ENCODE measurements at regions not wholly inside any gene's neighbourhood (a gene's known extent, or its start where the extent isn't known, plus 50 kb on each side); places are given as distances from the start of the nearest gene placed in this dataset.
"Not testable (repeated sequence)": the region's sequence is repeated elsewhere in the genome, so short reads cannot be mapped to it uniquely, and the experiment has no call there.

GRCh38 chr17:79555543-79555942, 55.3 kb downstream of the RBFOX3 start:
- TF ChIP-seq CTCF (IDR thresholded peaks at IDR 0.05; ENCODE audit: low read depth, low read length): no peak
- no peak for TF ChIP-seq POLR2A (IDR thresholded peaks at IDR 0.05; ENCODE audit: extremely low read depth, insufficient read length)
- no peak for TF ChIP-seq MAX (IDR thresholded peaks at IDR 0.05; ENCODE audit: low read depth, low read length)
- TF ChIP-seq MYC (IDR thresholded peaks at IDR 0.05; ENCODE audit: low read depth, low read length): no peak
- no peak overlapping the region for H3K4me3 ChIP-seq (ENCODE audit: low read depth, low read length)
- no peak for DNase-seq (ENCODE audit: low read depth)

GRCh38 chr17:79554346-79554745, 56.5 kb downstream of the RBFOX3 start:
- DNase-seq (ENCODE audit: low read depth); H3K4me3 ChIP-seq (ENCODE audit: low read depth, low read length): not testable (repeated sequence)

- DNase-seq (ENCODE audit: low read depth): no peak
- TF ChIP-seq MAX (IDR thresholded peaks at IDR 0.05; ENCODE audit: low read depth, low read length) (no peak), POLR2A (IDR thresholded peaks at IDR 0.05; ENCODE audit: extremely low read depth, insufficient read length) (no peak), CTCF (IDR thresholded peaks at IDR 0.05; ENCODE audit: low read depth, low read length) (no peak), MYC (IDR thresholded peaks at IDR 0.05; ENCODE audit: low read depth, low read length) (no peak)
- H3K4me3 ChIP-seq (ENCODE audit: low read depth, low read length): no peak overlapping the region
Observed at GRCh38 chr17:79552824-79553223, 58.0 kb downstream of the RBFOX3 start.

GRCh38 chr17:79552405-79552804, 58.4 kb downstream of the RBFOX3 start:
- H3K4me3 ChIP-seq (ENCODE audit: low read depth, low read length): no peak overlapping the region
- no peak for TF ChIP-seq MYC (IDR thresholded peaks at IDR 0.05; ENCODE audit: low read depth, low read length)
- no peak for TF ChIP-seq POLR2A (IDR thresholded peaks at IDR 0.05; ENCODE audit: extremely low read depth, insufficient read length)
- TF ChIP-seq CTCF (IDR thresholded peaks at IDR 0.05; ENCODE audit: low read depth, low read length): no peak
- no peak for TF ChIP-seq MAX (IDR thresholded peaks at IDR 0.05; ENCODE audit: low read depth, low read length)

GRCh38 chr17:79549141-79549915, 61.5 kb downstream of the RBFOX3 start:
- DNase-seq (ENCODE audit: low read depth): no peak
- TF ChIP-seq MAX (IDR thresholded peaks at IDR 0.05; ENCODE audit: low read depth, low read length): no peak
- TF ChIP-seq CTCF (IDR thresholded peaks at IDR 0.05; ENCODE audit: low read depth, low read length): no peak
- TF ChIP-seq MYC (IDR thresholded peaks at IDR 0.05; ENCODE audit: low read depth, low read length): no peak
- no peak for TF ChIP-seq POLR2A (IDR thresholded peaks at IDR 0.05; ENCODE audit: extremely low read depth, insufficient read length)
- no peak overlapping the region for H3K4me3 ChIP-seq (ENCODE audit: low read depth, low read length)

More at GRCh38 chr17:79552405-79552804, 58.4 kb downstream of the RBFOX3 start:
- no peak for DNase-seq (ENCODE audit: low read depth)

- DNase-seq (ENCODE audit: low read depth): no peak
- no peak for TF ChIP-seq POLR2A (IDR thresholded peaks at IDR 0.05; ENCODE audit: extremely low read depth, insufficient read length)
- TF ChIP-seq MYC (IDR thresholded peaks at IDR 0.05; ENCODE audit: low read depth, low read length): no peak
- no peak for TF ChIP-seq MAX (IDR thresholded peaks at IDR 0.05; ENCODE audit: low read depth, low read length)
- TF ChIP-seq CTCF (IDR thresholded peaks at IDR 0.05; ENCODE audit: low read depth, low read length): no peak
- H3K4me3 ChIP-seq (ENCODE audit: low read depth, low read length): no peak overlapping the region
Observed at GRCh38 chr17:79548116-79548515, 62.7 kb downstream of the RBFOX3 start.
